Vagina (tissue), 2 donors: ENCODE measurements at regions not wholly inside any gene's neighbourhood (a gene's known extent, or its start where the extent isn't known, plus 50 kb on each side); places are given as distances from the start of the nearest gene placed in this dataset.

ENCODE experiments used
- DNase-seq, 2 donors: peaks; one replicate each; pipeline ENCODE4 v3.0.0-alpha.2; 2017; ENCODE audit errors: extremely low spot score in 2 of 2
- H3K27ac ChIP-seq: fragments of 200-600 bp; sonication (generic); one replicate; pipeline ENCODE4 v1.5.1; 2019
- H3K27me3 ChIP-seq: fragments of 200-600 bp; sonication (generic); one replicate; pipeline ENCODE4 v1.5.1; 2019
- H3K36me3 ChIP-seq, 2 donors: fragments of 200-600 bp; sonication (generic); one replicate each; pipeline ENCODE4 v1.5.1; 2017 to 2019
- H3K4me1 ChIP-seq: fragments of 200-600 bp; sonication (generic); one replicate; pipeline ENCODE4 v1.5.1; 2019
- H3K4me3 ChIP-seq, 2 donors: fragments of 200-600 bp; sonication (generic); 1 replicate in 1 of 2; 2 replicates in 1 of 2; pipeline ENCODE4 v1.5.1; 2016 to 2019
- H3K9me3 ChIP-seq: fragments of 200-600 bp; sonication (generic); one replicate; pipeline ENCODE4 v1.5.1; 2019
- CTCF ChIP-seq, 3 experiments: fragments of 450-650 bp in 2 of 3; fragments of 200-600 bp in 1 of 3; sonication (generic) in 1 of 3; IDR thresholded peaks; one replicate each; pipeline ENCODE4 v1.5.1; 2017 to 2019; ENCODE audit warnings: antibody characterized with exemption in 3 of 3, mild to moderate bottlenecking in 2 of 3, moderate library complexity in 2 of 3
- POLR2A ChIP-seq, 2 donors: fragments of 450-650 bp; IDR thresholded peaks; one replicate each; pipeline ENCODE4 v1.6.1; 2017; ENCODE audit warnings: antibody characterized with exemption in 2 of 2, mild to moderate bottlenecking in 2 of 2, moderate library complexity in 2 of 2
- POLR2AphosphoS5 ChIP-seq, 2 donors: sonication (generic); formaldehyde crosslinking; IDR thresholded peaks; one replicate each; pipeline ENCODE4 v1.9.0; 2017; ENCODE audit warnings: antibody characterized with exemption in 2 of 2, mild to moderate bottlenecking in 2 of 2, low read depth in 1 of 2; ENCODE audit not compliant: insufficient read depth in 1 of 2
- intact Hi-C: fragments of 100-400 bp; cut with DNase I; formaldehyde crosslinking; loops from one replicate; pipeline ENCODE4 v1.15.1; 2023

GRCh38 chr1:4023678-4024077, 123.6 kb upstream of the C1orf174 start:
- H3K27me3 ChIP-seq = no peaks in the 10 kb centered on the region
- no peak for DNase-seq

DNA sequence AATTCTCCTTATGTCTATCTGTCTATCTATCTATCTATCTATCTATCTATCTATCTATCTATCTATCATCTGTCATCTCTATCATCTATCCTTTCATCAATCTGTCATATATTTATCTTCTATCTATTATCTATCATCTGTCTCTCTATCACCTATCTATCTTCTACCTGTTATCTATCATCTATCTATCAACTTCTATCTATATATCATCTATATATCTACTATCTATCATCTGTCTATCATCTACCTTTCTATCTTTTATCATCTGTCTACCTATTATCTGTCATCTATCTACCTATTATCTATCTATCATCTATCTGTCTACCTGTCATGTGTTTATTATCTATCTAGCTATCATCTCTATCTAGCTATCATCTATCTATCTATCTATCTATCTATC, 124.7 kb upstream of the C1orf174 start:
- Histone ChIP-seq H3K9me3 (no peaks in the 10 kb centered on the region), H3K27me3 (no peaks in the 10 kb centered on the region), H3K36me3 (no peaks in the 10 kb centered on the region), H3K27ac (no peak overlapping the region), H3K4me3 (no peak overlapping the region), H3K4me1 (no peaks in the 10 kb centered on the region)
- intact Hi-C loops = no loop called here
- no peak for TF ChIP-seq POLR2A (IDR thresholded peaks at IDR 0.05)
- no peak for TF ChIP-seq CTCF (IDR thresholded peaks at IDR 0.05)
- no peak for TF ChIP-seq POLR2AphosphoS5 (IDR thresholded peaks at IDR 0.05; ENCODE audit: insufficient read depth in 1 of 2, low read depth in 1 of 2)
- DNase-seq = no peak

More at GRCh38 chr1:4023678-4024077, 123.6 kb upstream of the C1orf174 start:
- intact Hi-C loops = no loop called here
- Histone ChIP-seq H3K4me3 (no peak overlapping the region), H3K27ac (no peak overlapping the region), H3K4me1 (no peaks in the 10 kb centered on the region), H3K36me3 (no peaks in the 10 kb centered on the region), H3K9me3 (no peaks in the 10 kb centered on the region)
- no peak for TF ChIP-seq CTCF (IDR thresholded peaks at IDR 0.05)
- no peak for TF ChIP-seq POLR2A (IDR thresholded peaks at IDR 0.05)
- no peak for TF ChIP-seq POLR2AphosphoS5 (IDR thresholded peaks at IDR 0.05; ENCODE audit: insufficient read depth in 1 of 2, low read depth in 1 of 2)

DNA sequence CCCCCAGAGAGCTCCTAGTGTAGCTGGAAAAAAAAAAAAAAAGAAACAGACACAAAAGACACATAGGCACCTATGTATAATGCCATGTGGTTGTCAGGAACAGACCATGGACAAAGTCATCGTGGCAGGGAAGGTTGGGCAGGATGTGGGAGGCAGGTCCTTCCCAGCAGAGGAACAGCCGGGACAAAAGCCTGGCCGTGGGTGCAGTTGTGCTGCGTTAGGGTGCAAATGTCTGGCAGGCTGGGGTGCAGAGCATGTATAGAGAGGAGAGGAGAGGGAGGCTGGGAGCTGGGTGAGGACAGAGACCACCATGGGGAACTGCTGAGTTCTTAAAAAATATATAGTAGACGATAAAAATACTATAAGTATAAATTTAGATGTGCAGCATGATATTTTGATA, 125.7 kb upstream of the C1orf174 start:
- H3K9me3 ChIP-seq = no peaks in the 10 kb centered on the region
- H3K27ac ChIP-seq = no peak overlapping the region
- no peaks in the 10 kb centered on the region for H3K27me3 ChIP-seq
- intact Hi-C loops = no loop called here
- no peaks in the 10 kb centered on the region for H3K36me3 ChIP-seq
- TF ChIP-seq POLR2AphosphoS5 (IDR thresholded peaks at IDR 0.05; ENCODE audit: insufficient read depth in 1 of 2, low read depth in 1 of 2) = no peak
- TF ChIP-seq CTCF (IDR thresholded peaks at IDR 0.05) = no peak
- no peak for TF ChIP-seq POLR2A (IDR thresholded peaks at IDR 0.05)
- no peak for DNase-seq
- no peak overlapping the region for H3K4me3 ChIP-seq
- no peaks in the 10 kb centered on the region for H3K4me1 ChIP-seq

DNA sequence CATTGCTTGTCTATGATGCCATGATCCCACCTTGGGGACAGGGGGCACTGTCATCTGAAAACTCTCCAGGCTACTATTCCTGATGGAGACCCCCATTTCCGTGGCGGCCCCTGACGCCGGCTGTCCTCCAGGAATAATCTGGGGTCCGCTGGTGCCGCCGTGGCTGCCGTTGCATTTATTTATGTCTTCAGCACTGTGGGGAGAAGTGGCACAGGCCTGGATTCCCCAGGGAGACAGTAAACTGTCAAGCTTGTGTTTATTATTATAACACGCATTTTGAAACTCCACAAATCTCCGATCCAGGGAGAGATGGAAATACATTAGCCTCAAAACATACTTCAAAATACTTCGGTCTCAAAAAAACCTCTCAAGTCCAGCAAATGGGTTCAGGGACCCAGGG, 126.9 kb upstream of the C1orf174 start:
- Histone ChIP-seq H3K36me3 (no peaks in the 10 kb centered on the region), H3K4me3 (no peak overlapping the region), H3K9me3 (no peaks in the 10 kb centered on the region), H3K27ac (no peak overlapping the region), H3K27me3 (no peaks in the 10 kb centered on the region), H3K4me1 (no peaks in the 10 kb centered on the region)
- no peak for DNase-seq
- intact Hi-C loops = no loop called here
- TF ChIP-seq POLR2A (IDR thresholded peaks at IDR 0.05) = no peak
- TF ChIP-seq CTCF (IDR thresholded peaks at IDR 0.05) = no peak
- no peak for TF ChIP-seq POLR2AphosphoS5 (IDR thresholded peaks at IDR 0.05; ENCODE audit: insufficient read depth in 1 of 2, low read depth in 1 of 2)

DNA sequence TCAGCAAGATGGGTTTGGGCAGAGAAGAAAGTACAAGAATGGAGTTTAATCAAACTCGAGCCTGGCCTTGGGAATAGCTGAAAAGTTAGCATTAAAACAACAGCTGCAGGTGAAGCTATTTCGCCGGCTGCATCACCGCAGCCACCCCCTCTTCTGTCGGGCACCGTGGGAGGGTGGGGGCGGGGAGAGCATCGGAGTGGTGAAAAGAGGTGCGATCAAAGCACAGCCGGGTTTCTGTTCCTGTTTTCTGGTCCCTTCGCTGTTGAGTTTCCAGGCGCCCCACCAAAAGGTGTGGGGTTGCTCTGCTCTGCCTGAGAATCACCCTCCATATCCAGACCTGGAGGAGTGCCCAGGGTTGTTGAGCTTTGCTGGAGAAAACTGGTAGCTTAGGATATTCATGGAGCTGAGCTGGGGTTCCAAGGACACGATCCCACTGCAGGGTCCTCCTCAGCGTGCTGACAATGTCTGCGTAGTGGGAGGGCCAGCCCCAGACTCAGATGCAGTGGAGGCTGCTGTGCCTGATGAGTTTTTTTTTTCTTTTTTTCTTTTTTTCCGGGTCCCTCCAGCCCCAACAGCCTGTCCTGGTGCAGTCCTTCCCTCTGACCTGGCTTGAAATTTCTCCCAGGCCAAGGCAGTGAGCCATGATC, 127.5 kb upstream of the C1orf174 start:
- Histone ChIP-seq H3K27me3 (no peaks in the 10 kb centered on the region), H3K4me1 (no peaks in the 10 kb centered on the region), H3K4me3 (no peak overlapping the region), H3K27ac (no peak overlapping the region), H3K9me3 (no peaks in the 10 kb centered on the region), H3K36me3 (no peaks in the 10 kb centered on the region)
- intact Hi-C loops = no loop called here
- TF ChIP-seq POLR2AphosphoS5 (IDR thresholded peaks at IDR 0.05; ENCODE audit: insufficient read depth in 1 of 2, low read depth in 1 of 2) (no peak), POLR2A (IDR thresholded peaks at IDR 0.05) (no peak), CTCF (IDR thresholded peaks at IDR 0.05) (no peak)
- peak in 1 of 2 donors; percentile 90 for DNase-seq
